ENCODE measurements at regions not wholly inside any gene's neighbourhood (a gene's known extent, or its start where the extent isn't known, plus 50 kb on each side); places are given as distances from the start of the nearest gene placed in this dataset.

DNA sequence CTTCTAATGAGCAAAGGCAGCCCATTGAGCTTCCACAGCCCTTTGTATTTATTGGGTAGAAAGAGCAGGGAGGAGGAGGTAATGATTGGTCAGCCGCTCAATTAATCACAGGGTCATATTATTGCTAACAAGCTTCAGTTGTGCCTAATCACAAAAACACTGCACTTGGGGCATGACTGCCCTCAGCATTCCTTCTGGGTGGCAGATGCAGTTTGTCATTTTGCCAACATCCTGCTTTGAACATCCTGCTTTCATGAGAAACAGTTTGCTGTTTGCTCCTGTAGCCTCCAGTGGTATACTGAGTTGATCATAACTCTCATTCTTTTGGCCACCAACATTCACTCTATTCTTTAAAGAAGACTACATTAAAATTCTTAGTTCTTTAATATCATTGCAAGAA, 462.9 kb upstream of the MIS18BP1 start:
- H3K9ac ChIP-seq (ENCODE audit: low read length), result no peak overlapping the region
- DNase-seq (ENCODE audit: low read depth), result no peak
- no peaks in the 10 kb centered on the region for H3K4me1 ChIP-seq (ENCODE audit: control insufficient read depth, insufficient read depth, low read length)
- no peaks in the 10 kb centered on the region for H3K36me3 ChIP-seq (ENCODE audit: control insufficient read depth, insufficient read depth, low read length, severe bottlenecking)
- no peak overlapping the region for H3K4me3 ChIP-seq (ENCODE audit: low read length)
- no peaks in the 10 kb centered on the region for H3K9me3 ChIP-seq (ENCODE audit: control insufficient read depth, low read length)
- no peaks in the 10 kb centered on the region for H3K27me3 ChIP-seq (replicated peaks; ENCODE audit: control insufficient read depth, insufficient read depth, low read length)

DNA sequence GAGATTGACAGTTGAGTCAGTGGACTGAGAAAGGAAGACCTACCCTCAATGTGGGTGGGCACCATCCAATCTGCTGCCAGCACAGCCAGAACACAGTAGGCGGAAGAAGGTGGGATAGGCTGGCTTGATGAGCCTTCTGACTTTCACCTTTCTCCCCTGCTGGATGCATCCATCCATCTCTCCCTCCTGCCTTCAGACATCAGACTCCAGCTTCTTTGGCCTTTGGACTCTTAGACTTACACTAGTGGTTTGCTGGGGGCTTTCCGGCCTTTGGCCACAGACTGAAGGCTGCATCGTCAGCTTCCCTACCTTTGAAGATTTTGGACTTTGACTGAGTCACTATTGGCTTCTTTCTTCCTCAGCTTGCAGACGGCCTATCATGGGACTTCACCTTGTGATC, 456.5 kb upstream of the MIS18BP1 start:
- no peak for DNase-seq (ENCODE audit: low read depth)

DNA sequence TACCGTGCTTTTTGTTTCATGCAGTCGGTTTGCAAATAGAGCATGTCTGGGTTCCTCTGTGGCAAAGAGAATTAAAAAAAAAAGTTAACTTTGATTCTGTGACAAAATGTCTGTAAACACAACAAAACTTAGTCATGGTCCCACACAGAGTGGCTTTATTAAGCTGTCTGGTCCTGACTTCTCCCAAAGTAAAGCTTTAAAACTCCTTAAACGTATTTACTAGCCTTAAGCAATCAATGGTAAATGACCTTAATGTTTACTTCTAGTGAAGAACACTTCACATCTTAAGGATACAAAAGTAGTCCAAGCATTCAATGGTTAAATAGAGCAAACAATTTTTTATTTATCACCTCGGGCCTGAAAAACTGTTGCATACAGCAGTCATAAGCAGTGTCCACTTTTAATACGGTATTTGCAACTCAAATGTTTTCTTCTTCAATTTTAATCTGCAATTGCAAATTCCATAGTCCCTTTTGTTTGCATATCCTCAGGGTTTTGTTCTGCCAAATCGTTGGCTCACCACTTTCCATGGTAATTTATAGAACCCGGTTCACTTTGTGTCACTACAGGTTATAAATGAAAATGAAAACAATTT, 453.0 kb upstream of the MIS18BP1 start:
- no peaks in the 10 kb centered on the region for H3K27me3 ChIP-seq (replicated peaks; ENCODE audit: control insufficient read depth, insufficient read depth, low read length)
- no peaks in the 10 kb centered on the region for H3K4me1 ChIP-seq (ENCODE audit: control insufficient read depth, insufficient read depth, low read length)
- no peak overlapping the region for H3K4me3 ChIP-seq (ENCODE audit: low read length)
- H3K36me3 ChIP-seq (ENCODE audit: control insufficient read depth, insufficient read depth, low read length, severe bottlenecking), result no peaks in the 10 kb centered on the region
- H3K9me3 ChIP-seq (ENCODE audit: control insufficient read depth, low read length), result peaks cover 4% of the 10 kb centered on the region
- no peak for DNase-seq (ENCODE audit: low read depth)
- no peak overlapping the region for H3K9ac ChIP-seq (ENCODE audit: low read length)

More for the DNA sequence above, 456.5 kb upstream of the MIS18BP1 start:
- H3K9me3 ChIP-seq (ENCODE audit: control insufficient read depth, low read length), result peaks cover 3% of the 10 kb centered on the region
- H3K27me3 ChIP-seq (replicated peaks; ENCODE audit: control insufficient read depth, insufficient read depth, low read length), result no peaks in the 10 kb centered on the region
- no peak overlapping the region for H3K4me3 ChIP-seq (ENCODE audit: low read length)
- H3K9ac ChIP-seq (ENCODE audit: low read length), result no peak overlapping the region
- no peaks in the 10 kb centered on the region for H3K36me3 ChIP-seq (ENCODE audit: control insufficient read depth, insufficient read depth, low read length, severe bottlenecking)
- H3K4me1 ChIP-seq (ENCODE audit: control insufficient read depth, insufficient read depth, low read length), result no peaks in the 10 kb centered on the region

DNA sequence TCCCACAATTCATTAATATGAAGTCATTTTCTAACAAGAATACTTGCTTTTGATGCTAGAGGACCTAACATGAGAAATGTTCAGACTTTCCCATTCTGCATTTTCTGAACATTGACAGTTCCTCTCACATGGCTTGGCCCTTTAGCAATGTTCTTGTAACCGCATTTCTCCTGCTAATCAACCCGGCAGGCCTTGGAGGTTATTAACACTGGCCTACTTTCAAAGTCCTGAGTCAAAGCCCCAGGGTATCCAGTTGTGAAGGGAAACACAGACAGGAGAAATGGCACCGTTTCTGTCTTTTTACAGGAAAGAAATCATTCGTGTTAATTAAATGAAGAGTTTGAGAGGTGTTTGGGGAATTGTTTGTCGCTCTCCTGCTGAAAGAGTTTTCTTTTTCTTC, 446.5 kb upstream of the MIS18BP1 start:
- H3K9me3 ChIP-seq (ENCODE audit: control insufficient read depth, low read length), result no peaks in the 10 kb centered on the region
- no peaks in the 10 kb centered on the region for H3K4me1 ChIP-seq (ENCODE audit: control insufficient read depth, insufficient read depth, low read length)
- DNase-seq (ENCODE audit: low read depth), result no peak
- H3K27me3 ChIP-seq (replicated peaks; ENCODE audit: control insufficient read depth, insufficient read depth, low read length), result no peaks in the 10 kb centered on the region
- H3K4me3 ChIP-seq (ENCODE audit: low read length), result no peak overlapping the region
- no peak overlapping the region for H3K9ac ChIP-seq (ENCODE audit: low read length)
- no peaks in the 10 kb centered on the region for H3K36me3 ChIP-seq (ENCODE audit: control insufficient read depth, insufficient read depth, low read length, severe bottlenecking)

DNA sequence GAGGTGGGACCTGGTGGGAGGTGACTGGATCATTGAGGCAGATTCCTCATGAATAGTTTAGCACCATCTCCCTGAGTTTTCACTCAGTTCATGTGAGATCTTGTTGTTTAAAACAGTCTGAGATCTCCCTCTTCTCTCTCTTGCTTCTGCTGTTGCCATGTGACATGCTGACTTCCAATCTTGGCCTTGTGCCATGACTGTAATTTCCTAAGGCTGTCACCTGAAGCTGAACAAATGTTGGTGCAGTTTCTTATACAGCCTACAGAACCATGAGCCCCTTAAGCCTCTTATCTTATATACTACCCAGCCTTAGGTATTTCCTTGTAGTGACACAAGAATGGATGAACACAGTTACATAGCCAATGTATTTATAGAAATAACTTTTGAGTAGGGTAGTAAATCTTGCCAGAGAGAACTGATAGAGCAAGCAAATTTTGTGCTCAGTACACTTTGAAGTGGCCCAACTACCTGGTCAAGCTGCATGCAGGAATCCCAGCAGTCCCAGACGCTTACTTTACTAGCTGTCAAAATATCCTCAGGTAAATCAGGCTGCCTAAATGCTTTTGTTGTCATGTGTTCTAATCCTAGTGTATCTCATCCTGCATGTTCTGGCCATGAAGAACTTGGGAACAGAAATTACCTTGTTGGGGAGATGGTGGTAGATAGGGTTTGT, 445.6 kb upstream of the MIS18BP1 start:
- no peak for DNase-seq (ENCODE audit: low read depth)
- peaks cover 4% of the 10 kb centered on the region for H3K4me1 ChIP-seq (ENCODE audit: control insufficient read depth, insufficient read depth, low read length)
- H3K9me3 ChIP-seq (ENCODE audit: control insufficient read depth, low read length), result no peaks in the 10 kb centered on the region
- H3K36me3 ChIP-seq (ENCODE audit: control insufficient read depth, insufficient read depth, low read length, severe bottlenecking), result no peaks in the 10 kb centered on the region
- no peak overlapping the region for H3K9ac ChIP-seq (ENCODE audit: low read length)
- H3K27me3 ChIP-seq (replicated peaks; ENCODE audit: control insufficient read depth, insufficient read depth, low read length), result no peaks in the 10 kb centered on the region
- H3K4me3 ChIP-seq (ENCODE audit: low read length), result no peak overlapping the region

DNA sequence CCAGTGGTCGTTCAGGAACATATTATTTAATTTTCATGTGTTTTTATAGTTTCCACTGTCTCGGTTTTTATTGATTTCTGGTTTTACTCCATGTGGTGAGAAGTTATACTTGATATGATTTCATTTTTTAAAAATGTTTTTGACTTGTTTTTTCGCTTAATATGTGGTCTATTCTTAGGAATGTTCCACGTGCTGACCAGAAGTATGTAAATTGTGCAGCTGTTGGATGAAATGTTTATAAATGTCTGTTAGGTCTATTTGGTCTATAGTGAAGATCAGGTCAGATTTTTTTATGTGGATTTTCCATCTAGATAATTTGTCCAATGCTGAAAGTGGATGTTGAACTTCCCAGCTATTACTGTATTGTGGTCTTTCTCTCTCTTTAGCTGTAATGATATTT, 433.8 kb upstream of the MIS18BP1 start:
- DNase-seq (ENCODE audit: low read depth), result no peak
- Histone ChIP-seq H3K4me1 (ENCODE audit: control insufficient read depth, insufficient read depth, low read length) (no peaks in the 10 kb centered on the region), H3K4me3 (ENCODE audit: low read length) (no peak overlapping the region), H3K36me3 (ENCODE audit: control insufficient read depth, insufficient read depth, low read length, severe bottlenecking) (no peaks in the 10 kb centered on the region), H3K9ac (ENCODE audit: low read length) (no peak overlapping the region), H3K9me3 (ENCODE audit: control insufficient read depth, low read length) (peaks cover 8% of the 10 kb centered on the region), H3K27me3 (replicated peaks; ENCODE audit: control insufficient read depth, insufficient read depth, low read length) (no peaks in the 10 kb centered on the region)

DNA sequence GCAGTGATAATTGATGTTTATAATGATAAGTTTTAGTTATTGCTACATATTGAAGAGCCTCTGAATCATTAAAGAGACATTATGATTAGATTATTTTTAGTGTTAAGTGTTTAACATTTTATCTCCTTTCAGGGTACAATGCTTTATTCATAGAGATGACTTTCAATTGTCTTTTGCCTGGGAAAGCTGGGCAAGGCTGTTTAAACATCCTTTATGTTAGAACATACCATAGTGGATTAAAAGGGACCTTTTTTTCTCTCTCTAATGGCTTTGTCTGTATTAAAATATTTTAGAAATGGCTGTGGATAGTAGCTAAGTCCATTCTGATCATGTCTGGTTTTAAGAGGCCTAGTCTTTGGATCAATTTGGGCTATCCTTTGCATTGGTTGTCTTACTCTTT, 427.5 kb upstream of the MIS18BP1 start:
- Histone ChIP-seq H3K27me3 (replicated peaks; ENCODE audit: control insufficient read depth, insufficient read depth, low read length) (no peaks in the 10 kb centered on the region), H3K4me1 (ENCODE audit: control insufficient read depth, insufficient read depth, low read length) (peaks cover 15% of the 10 kb centered on the region), H3K9me3 (ENCODE audit: control insufficient read depth, low read length) (peaks cover 8% of the 10 kb centered on the region), H3K9ac (ENCODE audit: low read length) (peak overlapping the region; percentile 54), H3K36me3 (ENCODE audit: control insufficient read depth, insufficient read depth, low read length, severe bottlenecking) (no peaks in the 10 kb centered on the region), H3K4me3 (ENCODE audit: low read length) (no peak overlapping the region)
- DNase-seq (ENCODE audit: low read depth), result no peak

DNA sequence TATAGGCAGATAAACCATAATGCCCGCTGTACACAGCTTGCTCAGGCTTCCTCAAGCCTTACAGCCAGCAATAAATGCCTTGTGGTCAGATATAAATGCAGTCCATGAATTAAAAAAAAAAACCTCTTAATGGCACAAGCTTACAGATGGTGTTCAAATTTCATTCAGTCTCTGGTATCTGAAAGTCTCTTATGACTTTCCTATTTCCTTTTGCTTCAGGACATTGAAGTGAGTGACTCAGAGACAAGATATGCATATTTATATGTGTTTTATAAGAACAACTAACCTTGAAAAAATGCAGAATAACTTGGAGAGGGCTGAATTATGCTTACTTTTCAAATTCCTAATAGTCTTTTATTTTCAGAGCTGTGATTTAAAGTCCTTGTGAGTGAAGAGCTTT, 426.9 kb upstream of the MIS18BP1 start:
- Histone ChIP-seq H3K9me3 (ENCODE audit: control insufficient read depth, low read length) (peaks cover 5% of the 10 kb centered on the region), H3K27me3 (replicated peaks; ENCODE audit: control insufficient read depth, insufficient read depth, low read length) (no peaks in the 10 kb centered on the region), H3K9ac (ENCODE audit: low read length) (no peak overlapping the region), H3K4me1 (ENCODE audit: control insufficient read depth, insufficient read depth, low read length) (peaks cover 15% of the 10 kb centered on the region), H3K4me3 (ENCODE audit: low read length) (no peak overlapping the region), H3K36me3 (ENCODE audit: control insufficient read depth, insufficient read depth, low read length, severe bottlenecking) (no peaks in the 10 kb centered on the region)
- peak; percentile 56 for DNase-seq (ENCODE audit: low read depth)

DNA sequence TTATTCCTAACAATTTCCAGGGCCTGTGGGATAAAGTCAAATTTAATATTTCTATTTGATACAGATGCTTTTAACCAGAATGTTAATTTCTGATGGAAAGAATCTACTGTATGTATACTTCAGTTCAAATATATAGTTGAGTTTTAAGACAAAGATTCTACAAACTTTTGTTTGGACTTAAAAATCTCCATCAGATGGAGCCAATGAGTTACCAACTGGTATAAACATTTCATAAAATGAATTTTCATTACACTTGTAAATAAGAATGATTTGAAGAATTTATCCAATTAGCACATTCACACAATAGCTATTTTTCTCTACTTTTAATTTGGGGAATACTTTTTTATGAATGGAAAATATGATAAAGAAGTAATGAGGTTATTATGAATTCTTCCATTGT, 425.2 kb upstream of the MIS18BP1 start:
- no peak overlapping the region for H3K9ac ChIP-seq (ENCODE audit: low read length)
- no peak for DNase-seq (ENCODE audit: low read depth)
- H3K4me1 ChIP-seq (ENCODE audit: control insufficient read depth, insufficient read depth, low read length), result peaks cover 15% of the 10 kb centered on the region
- H3K4me3 ChIP-seq (ENCODE audit: low read length), result no peak overlapping the region
- no peaks in the 10 kb centered on the region for H3K9me3 ChIP-seq (ENCODE audit: control insufficient read depth, low read length)
- H3K36me3 ChIP-seq (ENCODE audit: control insufficient read depth, insufficient read depth, low read length, severe bottlenecking), result no peaks in the 10 kb centered on the region
- no peaks in the 10 kb centered on the region for H3K27me3 ChIP-seq (replicated peaks; ENCODE audit: control insufficient read depth, insufficient read depth, low read length)

DNA sequence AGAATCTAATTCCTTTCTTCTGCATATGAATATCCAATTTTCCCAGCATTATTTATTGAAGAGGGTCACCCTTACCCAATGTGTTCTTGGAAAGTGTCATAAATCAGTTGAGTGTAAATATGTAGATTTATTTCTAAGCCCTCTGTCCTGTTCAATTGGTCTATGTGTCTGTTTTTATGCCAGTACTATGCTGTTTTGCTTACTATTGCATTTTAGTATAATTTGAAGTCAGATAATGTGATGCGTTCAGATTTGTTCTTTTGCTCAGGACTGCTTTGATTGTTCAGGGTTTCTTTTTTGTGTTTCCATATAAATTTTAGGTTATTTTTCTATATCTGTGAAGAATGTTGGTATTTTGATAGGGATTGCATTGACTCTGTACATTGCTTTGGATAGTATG, 420.4 kb upstream of the MIS18BP1 start:
- Histone ChIP-seq H3K9ac (ENCODE audit: low read length) (no peak overlapping the region), H3K4me1 (ENCODE audit: control insufficient read depth, insufficient read depth, low read length) (no peaks in the 10 kb centered on the region)

DNA sequence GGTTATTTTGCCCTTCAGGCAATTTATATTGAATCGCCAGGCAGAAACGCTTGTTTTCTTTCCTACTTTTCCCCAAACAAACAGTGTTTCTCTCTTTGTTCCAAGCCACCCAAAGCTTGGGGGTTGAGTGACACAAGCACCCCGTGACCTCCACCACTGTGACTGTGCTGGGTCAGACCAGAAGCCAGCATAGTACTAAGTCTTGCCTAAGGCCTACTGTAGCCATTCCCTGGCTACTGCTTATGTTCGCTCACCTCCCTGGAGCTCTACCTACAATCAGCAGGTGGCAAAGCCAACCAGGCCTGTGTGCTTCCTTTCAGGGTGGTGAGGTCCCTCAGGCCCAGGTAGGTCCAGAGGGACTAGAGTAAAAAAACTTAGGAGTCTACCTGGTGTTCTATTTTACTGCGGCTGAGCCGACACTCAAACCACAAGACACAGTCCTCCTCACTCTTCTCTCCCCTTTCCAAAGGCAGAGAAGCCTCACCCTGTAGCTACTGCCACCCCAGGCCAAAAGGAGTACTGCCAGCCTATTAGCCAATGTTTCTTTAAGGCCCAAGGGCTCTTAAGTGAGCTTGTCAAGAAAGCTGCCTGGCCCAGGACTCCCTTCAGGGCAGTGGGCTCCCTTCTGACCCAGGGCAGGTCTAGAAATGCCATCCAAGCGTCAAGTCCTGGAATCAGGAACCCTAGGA, 411.8 kb upstream of the MIS18BP1 start:
- H3K9me3 ChIP-seq (ENCODE audit: control insufficient read depth, low read length), result peaks cover 14% of the 10 kb centered on the region
- no peaks in the 10 kb centered on the region for H3K4me1 ChIP-seq (ENCODE audit: control insufficient read depth, insufficient read depth, low read length)
- no peak overlapping the region for H3K4me3 ChIP-seq (ENCODE audit: low read length)
- no peak for DNase-seq (ENCODE audit: low read depth)
- H3K27me3 ChIP-seq (replicated peaks; ENCODE audit: control insufficient read depth, insufficient read depth, low read length), result no peaks in the 10 kb centered on the region
- no peaks in the 10 kb centered on the region for H3K36me3 ChIP-seq (ENCODE audit: control insufficient read depth, insufficient read depth, low read length, severe bottlenecking)
- no peak overlapping the region for H3K9ac ChIP-seq (ENCODE audit: low read length)

More for the DNA sequence above, 420.4 kb upstream of the MIS18BP1 start:
- no peak for DNase-seq (ENCODE audit: low read depth)
- H3K4me3 ChIP-seq (ENCODE audit: low read length), result no peak overlapping the region
- no peaks in the 10 kb centered on the region for H3K36me3 ChIP-seq (ENCODE audit: control insufficient read depth, insufficient read depth, low read length, severe bottlenecking)
- H3K27me3 ChIP-seq (replicated peaks; ENCODE audit: control insufficient read depth, insufficient read depth, low read length), result no peaks in the 10 kb centered on the region
- peaks cover 3% of the 10 kb centered on the region for H3K9me3 ChIP-seq (ENCODE audit: control insufficient read depth, low read length)
